Coronary artery (tissue), 2 donors: ENCODE measurements at regions not wholly inside any gene's neighbourhood (a gene's known extent, or its start where the extent isn't known, plus 50 kb on each side); places are given as distances from the start of the nearest gene placed in this dataset.

Experiments
- DNase-seq: peaks from one replicate; pipeline ENCODE4 v3.0.0-alpha.2; 2017; ENCODE audit warnings: low spot score
- H3K27ac ChIP-seq, 2 donors: fragments of 200-600 bp; sonication (generic); one replicate each; pipeline ENCODE4 v1.5.1; 2016 to 2019
- H3K4me3 ChIP-seq: fragments of 200-600 bp; sonication (generic); 2 replicates; pipeline ENCODE4 v1.5.1; 2016; ENCODE audit warnings: mild to moderate bottlenecking, moderate library complexity
- TF ChIP-seq, protein P1 (sequence below): fragments of 200-600 bp; sonication (generic); IDR thresholded peaks from one replicate; pipeline ENCODE4 v1.5.1; 2019; ENCODE audit warnings: antibody characterized with exemption

DNA sequence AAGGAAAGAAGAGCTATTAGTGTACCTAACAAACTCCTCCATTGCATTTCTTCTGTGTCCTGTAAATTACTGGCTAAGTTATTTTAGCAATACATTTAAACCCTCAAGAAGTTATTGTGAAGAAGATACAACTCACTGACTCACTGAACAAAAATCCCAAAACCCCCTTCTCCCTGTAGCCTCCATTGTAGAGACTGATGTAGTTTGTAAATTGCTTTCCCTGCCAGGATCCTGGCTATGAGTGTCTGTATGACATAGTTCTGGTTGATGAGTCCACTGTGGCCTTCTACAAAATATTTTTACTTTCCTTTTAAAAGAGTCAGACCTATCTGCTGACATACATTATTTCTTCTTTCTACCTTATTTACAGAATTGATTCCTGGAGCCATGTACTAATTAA is 155.6 kb downstream of the SLC6A15 start:
- TF ChIP-seq, protein P1, sequence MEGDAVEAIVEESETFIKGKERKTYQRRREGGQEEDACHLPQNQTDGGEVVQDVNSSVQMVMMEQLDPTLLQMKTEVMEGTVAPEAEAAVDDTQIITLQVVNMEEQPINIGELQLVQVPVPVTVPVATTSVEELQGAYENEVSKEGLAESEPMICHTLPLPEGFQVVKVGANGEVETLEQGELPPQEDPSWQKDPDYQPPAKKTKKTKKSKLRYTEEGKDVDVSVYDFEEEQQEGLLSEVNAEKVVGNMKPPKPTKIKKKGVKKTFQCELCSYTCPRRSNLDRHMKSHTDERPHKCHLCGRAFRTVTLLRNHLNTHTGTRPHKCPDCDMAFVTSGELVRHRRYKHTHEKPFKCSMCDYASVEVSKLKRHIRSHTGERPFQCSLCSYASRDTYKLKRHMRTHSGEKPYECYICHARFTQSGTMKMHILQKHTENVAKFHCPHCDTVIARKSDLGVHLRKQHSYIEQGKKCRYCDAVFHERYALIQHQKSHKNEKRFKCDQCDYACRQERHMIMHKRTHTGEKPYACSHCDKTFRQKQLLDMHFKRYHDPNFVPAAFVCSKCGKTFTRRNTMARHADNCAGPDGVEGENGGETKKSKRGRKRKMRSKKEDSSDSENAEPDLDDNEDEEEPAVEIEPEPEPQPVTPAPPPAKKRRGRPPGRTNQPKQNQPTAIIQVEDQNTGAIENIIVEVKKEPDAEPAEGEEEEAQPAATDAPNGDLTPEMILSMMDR: no peak
- no peak for DNase-seq

DNA sequence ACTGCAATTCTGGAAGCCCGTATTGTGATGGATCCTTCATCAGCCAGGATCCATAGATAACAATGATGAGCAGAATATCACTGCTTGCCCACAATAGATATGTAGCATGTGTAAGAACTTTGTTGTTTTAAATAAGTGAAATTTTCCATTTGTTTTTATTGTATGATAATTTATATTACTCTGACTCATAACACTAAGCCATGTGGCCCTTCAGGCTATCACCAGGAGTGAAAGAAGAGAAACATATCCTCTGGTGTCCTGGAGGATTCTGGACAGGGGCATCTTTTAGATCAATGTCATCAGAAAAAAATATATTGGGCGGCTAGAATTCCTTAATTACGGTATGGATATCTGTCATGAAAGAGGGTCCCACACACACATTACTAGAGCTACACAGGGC is 167.5 kb downstream of the SLC6A15 start:
- TF ChIP-seq, protein P1: no peak
- Histone ChIP-seq H3K27ac (no peak overlapping the region), H3K4me3 (no peak overlapping the region)
- no peak for DNase-seq

More for the DNA sequence above, 155.6 kb downstream of the SLC6A15 start:
- Histone ChIP-seq H3K27ac (no peak overlapping the region), H3K4me3 (no peak overlapping the region)

DNA sequence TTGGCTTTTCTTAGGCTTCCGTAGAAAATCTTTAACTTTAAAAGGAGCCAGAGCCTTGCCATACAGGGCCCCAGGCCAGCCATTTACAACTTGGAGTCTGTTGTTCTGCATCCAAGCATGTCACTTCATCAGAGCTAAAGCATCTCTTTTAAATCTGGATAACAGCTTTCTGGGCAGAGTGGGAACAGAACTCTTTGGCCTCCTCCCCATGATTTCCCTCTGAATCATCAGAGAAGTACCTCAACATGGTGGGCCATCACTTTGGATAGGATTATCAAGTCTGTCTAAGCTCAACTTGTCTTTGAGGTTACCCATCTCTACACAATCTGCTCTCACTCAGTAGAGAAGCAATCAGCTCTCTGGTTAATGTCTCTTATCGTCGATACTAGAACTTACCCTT is 170.9 kb downstream of the SLC6A15 start:
- TF ChIP-seq, protein P1: no peak
- Histone ChIP-seq H3K27ac (no peak overlapping the region), H3K4me3 (no peak overlapping the region)
- no peak for DNase-seq

DNA sequence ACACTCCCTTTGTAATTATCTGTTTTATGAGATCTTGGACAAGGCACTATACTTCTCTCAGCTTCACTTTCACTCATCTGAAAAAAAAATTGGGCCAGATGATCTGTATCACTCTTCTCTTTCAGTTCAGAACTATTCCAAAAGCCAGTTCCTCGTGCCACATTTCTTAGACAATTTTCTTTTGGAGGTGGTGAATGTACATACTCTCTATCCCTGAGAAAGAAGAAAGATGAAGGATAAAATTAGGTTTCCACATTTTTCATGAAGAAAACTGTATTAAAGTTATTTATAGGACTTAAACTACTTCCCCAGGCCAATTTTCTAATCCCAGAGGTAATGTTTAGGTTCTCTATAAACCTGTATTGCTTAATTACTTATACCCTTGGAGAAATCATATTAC is 171.6 kb downstream of the SLC6A15 start:
- H3K4me3 ChIP-seq: no peak overlapping the region
- no peak for DNase-seq

DNA sequence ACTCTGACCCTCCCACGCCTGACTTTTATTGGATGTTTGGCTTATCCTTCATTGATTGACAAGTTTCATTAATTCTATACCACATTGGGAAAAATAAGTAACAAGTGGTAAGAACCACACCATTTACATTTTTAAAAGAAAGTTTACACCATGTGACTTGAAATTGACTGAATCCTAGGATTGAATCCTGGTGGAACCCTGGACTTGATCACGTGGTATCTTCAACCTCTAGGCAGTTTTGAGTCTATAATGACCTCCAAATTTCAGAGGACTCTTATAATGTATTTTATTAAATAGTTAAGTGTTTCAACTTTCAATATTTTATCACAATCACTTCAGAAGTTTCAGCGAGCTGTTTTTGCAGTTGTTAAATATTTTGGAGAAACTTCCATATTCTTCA is 172.0 kb downstream of the SLC6A15 start:
- no peak for DNase-seq
- no peak overlapping the region for H3K4me3 ChIP-seq
- TF ChIP-seq, protein P1: no peak
- no peak overlapping the region for H3K27ac ChIP-seq

More for the DNA sequence above, 171.6 kb downstream of the SLC6A15 start:
- H3K27ac ChIP-seq: no peak overlapping the region
- TF ChIP-seq, protein P1: no peak

DNA sequence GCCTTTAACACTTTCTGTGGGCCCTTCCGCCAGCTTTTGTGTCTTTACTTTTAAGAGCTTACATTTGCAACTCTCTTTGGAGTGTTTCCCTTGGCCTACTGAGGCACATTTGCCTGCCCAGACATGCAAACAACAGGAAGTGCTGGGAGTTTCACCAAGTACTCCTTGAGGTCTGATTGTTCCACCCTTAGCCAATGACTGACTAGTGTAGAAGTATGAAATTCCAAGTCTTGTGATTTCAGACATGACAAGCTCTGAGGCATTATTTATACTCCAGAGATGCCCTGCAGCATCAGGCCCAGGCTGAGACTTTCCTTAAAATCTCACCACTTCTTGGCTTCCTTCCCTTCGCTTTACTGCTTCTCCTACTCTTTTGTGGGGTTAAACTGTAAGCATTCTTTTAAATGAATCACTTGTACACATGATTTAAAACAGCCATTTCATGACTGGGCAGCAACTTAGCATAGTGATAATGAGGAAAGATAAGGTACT is 174.1 kb downstream of the SLC6A15 start:
- Histone ChIP-seq H3K4me3 (no peak overlapping the region), H3K27ac (no peak overlapping the region)
- TF ChIP-seq, protein P1: no peak
- DNase-seq: no peak

DNA sequence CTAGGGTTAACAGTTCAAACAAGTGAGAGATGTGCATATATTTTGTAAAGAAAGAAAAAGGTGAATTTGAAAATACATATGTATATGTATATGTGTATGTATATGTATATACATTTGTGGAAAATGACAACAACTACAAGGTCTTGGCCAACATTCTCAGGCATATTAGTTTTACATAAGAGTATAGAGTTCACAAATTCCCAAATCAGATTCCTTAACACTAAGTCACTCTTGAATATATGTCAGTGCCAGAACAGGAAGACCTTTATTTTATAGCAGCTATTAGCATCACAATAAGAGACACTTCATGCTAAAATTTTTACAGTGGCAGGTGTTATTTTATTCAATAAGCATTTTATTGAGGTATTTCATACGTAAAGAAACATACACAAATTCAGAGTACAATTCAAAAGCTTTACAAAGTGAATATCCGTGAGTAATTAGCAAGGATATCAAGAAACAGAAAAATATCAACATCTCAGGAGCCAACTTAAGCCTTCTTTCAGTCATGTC is 179.7 kb downstream of the SLC6A15 start:
- TF ChIP-seq, protein P1: no peak
- no peak overlapping the region for H3K27ac ChIP-seq
- no peak for DNase-seq
- no peak overlapping the region for H3K4me3 ChIP-seq
